HG02870 (cell line): ENCODE measurements at regions not wholly inside any gene's neighbourhood (a gene's known extent, or its start where the extent isn't known, plus 50 kb on each side); places are given as distances from the start of the nearest gene placed in this dataset.

Source experiments
- ATAC-seq: cut with Tn5 transposase; IDR thresholded peaks from one replicate; pipeline ENCODE4 v1.9.1; 2021; ENCODE audit warnings: mild to moderate bottlenecking, moderate library complexity; ENCODE audit not compliant: unreplicated experiment

- ATAC-seq, result no peak
Observed at GRCh38 chr12:92003701-92004100, 141.9 kb downstream of the BTG1 start.

- no peak for ATAC-seq
Observed at GRCh38 chr12:92002673-92003382, 142.8 kb downstream of the BTG1 start.

- no peak for ATAC-seq
Observed at GRCh38 chr12:92002195-92002649, 143.4 kb downstream of the BTG1 start.

- ATAC-seq, result no peak
Observed at GRCh38 chr12:92000597-92000996, 145.0 kb downstream of the BTG1 start.

- ATAC-seq, result no peak
Observed at GRCh38 chr12:91999823-92000222, 145.8 kb downstream of the BTG1 start.

GRCh38 chr12:91998316-91998715, 147.3 kb downstream of the BTG1 start:
- ATAC-seq, result no peak

- no peak for ATAC-seq
Observed at GRCh38 chr12:91994208-91994797, 151.3 kb downstream of the BTG1 start.

GRCh38 chr12:91993287-91994017, 152.2 kb downstream of the BTG1 start:
- no peak for ATAC-seq

GRCh38 chr12:91991399-91992187, 154.1 kb downstream of the BTG1 start:
- ATAC-seq, result no peak

- ATAC-seq, result no peak
Observed at GRCh38 chr12:91990525-91990924, 155.1 kb downstream of the BTG1 start.

GRCh38 chr12:91989143-91989542, 156.5 kb downstream of the BTG1 start:
- ATAC-seq, result no peak

GRCh38 chr12:91988086-91988923, 157.3 kb downstream of the BTG1 start:
- no peak for ATAC-seq

- no peak for ATAC-seq
Observed at GRCh38 chr12:91986084-91986483, 159.6 kb downstream of the BTG1 start.

GRCh38 chr12:91985002-91985787, 160.5 kb downstream of the BTG1 start:
- no peak for ATAC-seq

- no peak for ATAC-seq
Observed at GRCh38 chr12:91984556-91984955, 161.1 kb downstream of the BTG1 start.

- no peak for ATAC-seq
Observed at GRCh38 chr12:91983935-91984334, 161.7 kb downstream of the BTG1 start.

- ATAC-seq, result no peak
Observed at GRCh38 chr12:91982946-91983345, 162.7 kb downstream of the BTG1 start.

GRCh38 chr12:91980389-91980821, 165.2 kb downstream of the BTG1 start:
- no peak for ATAC-seq

GRCh38 chr12:91978143-91978542, 167.5 kb downstream of the BTG1 start:
- ATAC-seq, result no peak
